Adrenal gland (tissue), 5 donors: ENCODE measurements at regions not wholly inside any gene's neighbourhood (a gene's known extent, or its start where the extent isn't known, plus 50 kb on each side); places are given as distances from the start of the nearest gene placed in this dataset.

Source experiments
- POLR2A ChIP-seq, 2 donors: fragments of 450-650 bp; IDR thresholded peaks; one replicate each; pipeline ENCODE4 v1.6.1; 2017; ENCODE audit warnings: antibody characterized with exemption in 2 of 2, mild to moderate bottlenecking in 2 of 2, moderate library complexity in 1 of 2
- TF ChIP-seq, protein P1 (sequence below), 6 experiments: fragments of 450-650 bp in 4 of 6; fragments of 200-600 bp in 2 of 6; sonication (generic) in 1 of 6; IDR thresholded peaks; 1 replicate in 5 of 6; 2 replicates in 1 of 6; pipeline versions ENCODE4 v1.5.1 to v1.8.0; 2016 to 2021; ENCODE audit warnings: antibody characterized with exemption in 6 of 6, mild to moderate bottlenecking in 2 of 6, moderate library complexity in 1 of 6
- donor health status: DM: no; HTN: no; CAD: no.

- TF ChIP-seq, protein P1, sequence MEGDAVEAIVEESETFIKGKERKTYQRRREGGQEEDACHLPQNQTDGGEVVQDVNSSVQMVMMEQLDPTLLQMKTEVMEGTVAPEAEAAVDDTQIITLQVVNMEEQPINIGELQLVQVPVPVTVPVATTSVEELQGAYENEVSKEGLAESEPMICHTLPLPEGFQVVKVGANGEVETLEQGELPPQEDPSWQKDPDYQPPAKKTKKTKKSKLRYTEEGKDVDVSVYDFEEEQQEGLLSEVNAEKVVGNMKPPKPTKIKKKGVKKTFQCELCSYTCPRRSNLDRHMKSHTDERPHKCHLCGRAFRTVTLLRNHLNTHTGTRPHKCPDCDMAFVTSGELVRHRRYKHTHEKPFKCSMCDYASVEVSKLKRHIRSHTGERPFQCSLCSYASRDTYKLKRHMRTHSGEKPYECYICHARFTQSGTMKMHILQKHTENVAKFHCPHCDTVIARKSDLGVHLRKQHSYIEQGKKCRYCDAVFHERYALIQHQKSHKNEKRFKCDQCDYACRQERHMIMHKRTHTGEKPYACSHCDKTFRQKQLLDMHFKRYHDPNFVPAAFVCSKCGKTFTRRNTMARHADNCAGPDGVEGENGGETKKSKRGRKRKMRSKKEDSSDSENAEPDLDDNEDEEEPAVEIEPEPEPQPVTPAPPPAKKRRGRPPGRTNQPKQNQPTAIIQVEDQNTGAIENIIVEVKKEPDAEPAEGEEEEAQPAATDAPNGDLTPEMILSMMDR (IDR thresholded peaks at IDR 0.05): no peak
- no peak for TF ChIP-seq POLR2A (IDR thresholded peaks at IDR 0.05)
Measured at GRCh38 chr4:158080354-158080753, 92.5 kb downstream of the GASK1B start.
